SK-N-SH (cell line): ENCODE measurements at regions not wholly inside any gene's neighbourhood (a gene's known extent, or its start where the extent isn't known, plus 50 kb on each side); places are given as distances from the start of the nearest gene placed in this dataset.

Experiments
- EP300 ChIP-seq, 2 experiments: IDR thresholded peaks; 2 replicates each; pipeline versions ENCODE4 v1.4.0 to v1.6.1; 2012; ENCODE audit warnings: borderline replicate concordance in 1 of 2, low read depth in 1 of 2, low read length in 1 of 2
- EZH2phosphoT487 ChIP-seq: fragments of 200-600 bp; sonication (generic); IDR thresholded peaks from 2 replicates; pipeline ENCODE4 v1.6.1; 2017; ENCODE audit warnings: low read depth, mixed run types, mild to moderate bottlenecking, antibody characterized with exemption, moderate library complexity, borderline replicate concordance
- JUND ChIP-seq: IDR thresholded peaks from 2 replicates; pipeline ENCODE4 v1.4.0; 2012
- MEF2A ChIP-seq: IDR thresholded peaks from 2 replicates; pipeline ENCODE4 v1.4.0; 2012; ENCODE audit warnings: low read depth, borderline replicate concordance
- RAD21 ChIP-seq: IDR thresholded peaks from 2 replicates; pipeline ENCODE4 v1.6.1; 2012; ENCODE audit warnings: mild to moderate bottlenecking, low read length
- RCOR1 ChIP-seq: fragments of 150-350 bp; IDR thresholded peaks from 2 replicates; pipeline ENCODE4 v1.6.1; 2017; ENCODE audit warnings: antibody characterized with exemption, low read length
- TAF1 ChIP-seq: IDR thresholded peaks from 2 replicates; pipeline ENCODE4 v1.6.1; 2012; ENCODE audit warnings: low read depth, mild to moderate bottlenecking, low read length, moderate library complexity, borderline replicate concordance
- YY1 ChIP-seq: IDR thresholded peaks from 2 replicates; pipeline ENCODE4 v1.4.0; 2012; ENCODE audit warnings: low read depth, mild to moderate bottlenecking
- TF ChIP-seq, protein P1 (sequence below): fragments of 200-600 bp; sonication (generic); IDR thresholded peaks from 2 replicates; pipeline ENCODE4 v1.6.1; 2017; ENCODE audit warnings: antibody characterized with exemption, mild to moderate bottlenecking, moderate library complexity
- TF ChIP-seq, protein P2 (sequence below): IDR thresholded peaks from 2 replicates; pipeline ENCODE4 v1.4.0; 2012; ENCODE audit warnings: low read depth
- TF ChIP-seq, protein P3 (sequence below): IDR thresholded peaks from 2 replicates; pipeline ENCODE4 v1.4.0; 2012; ENCODE audit warnings: low read depth, borderline replicate concordance

DNA sequence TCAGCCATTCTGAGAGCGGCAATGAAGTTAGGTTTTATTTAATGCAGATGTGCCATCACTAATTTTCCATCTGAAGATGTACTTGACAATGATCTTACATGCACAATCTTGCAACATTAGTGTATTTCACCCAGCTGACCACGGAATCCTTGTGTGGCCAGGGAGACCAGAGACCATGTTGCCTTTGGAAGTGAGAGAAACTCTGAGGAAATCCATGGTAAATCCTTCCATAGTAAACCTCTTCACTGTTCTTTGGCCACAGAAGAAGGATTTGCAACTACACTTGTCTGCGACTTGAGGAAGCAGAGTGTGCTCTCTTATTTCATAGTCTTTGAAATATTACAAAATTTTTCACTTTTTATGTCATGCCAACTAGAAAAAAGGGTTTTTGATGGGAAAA lies 128.4 kb upstream of the IGSF10 start:
- TF ChIP-seq JUND (no peak), RAD21 (no peak), RCOR1 (no peak), YY1 (no peak), EP300 (IDR thresholded peaks at IDR 0.05; ENCODE audit: borderline replicate concordance in 1 of 2, low read depth in 1 of 2, low read length in 1 of 2) (no peak), TAF1 (no peak), MEF2A (no peak), EZH2phosphoT487 (no peak)
- TF ChIP-seq, protein P1, sequence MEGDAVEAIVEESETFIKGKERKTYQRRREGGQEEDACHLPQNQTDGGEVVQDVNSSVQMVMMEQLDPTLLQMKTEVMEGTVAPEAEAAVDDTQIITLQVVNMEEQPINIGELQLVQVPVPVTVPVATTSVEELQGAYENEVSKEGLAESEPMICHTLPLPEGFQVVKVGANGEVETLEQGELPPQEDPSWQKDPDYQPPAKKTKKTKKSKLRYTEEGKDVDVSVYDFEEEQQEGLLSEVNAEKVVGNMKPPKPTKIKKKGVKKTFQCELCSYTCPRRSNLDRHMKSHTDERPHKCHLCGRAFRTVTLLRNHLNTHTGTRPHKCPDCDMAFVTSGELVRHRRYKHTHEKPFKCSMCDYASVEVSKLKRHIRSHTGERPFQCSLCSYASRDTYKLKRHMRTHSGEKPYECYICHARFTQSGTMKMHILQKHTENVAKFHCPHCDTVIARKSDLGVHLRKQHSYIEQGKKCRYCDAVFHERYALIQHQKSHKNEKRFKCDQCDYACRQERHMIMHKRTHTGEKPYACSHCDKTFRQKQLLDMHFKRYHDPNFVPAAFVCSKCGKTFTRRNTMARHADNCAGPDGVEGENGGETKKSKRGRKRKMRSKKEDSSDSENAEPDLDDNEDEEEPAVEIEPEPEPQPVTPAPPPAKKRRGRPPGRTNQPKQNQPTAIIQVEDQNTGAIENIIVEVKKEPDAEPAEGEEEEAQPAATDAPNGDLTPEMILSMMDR = no peak
- TF ChIP-seq, protein P2, sequence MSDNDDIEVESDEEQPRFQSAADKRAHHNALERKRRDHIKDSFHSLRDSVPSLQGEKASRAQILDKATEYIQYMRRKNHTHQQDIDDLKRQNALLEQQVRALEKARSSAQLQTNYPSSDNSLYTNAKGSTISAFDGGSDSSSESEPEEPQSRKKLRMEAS = no peak
- TF ChIP-seq, protein P3, sequence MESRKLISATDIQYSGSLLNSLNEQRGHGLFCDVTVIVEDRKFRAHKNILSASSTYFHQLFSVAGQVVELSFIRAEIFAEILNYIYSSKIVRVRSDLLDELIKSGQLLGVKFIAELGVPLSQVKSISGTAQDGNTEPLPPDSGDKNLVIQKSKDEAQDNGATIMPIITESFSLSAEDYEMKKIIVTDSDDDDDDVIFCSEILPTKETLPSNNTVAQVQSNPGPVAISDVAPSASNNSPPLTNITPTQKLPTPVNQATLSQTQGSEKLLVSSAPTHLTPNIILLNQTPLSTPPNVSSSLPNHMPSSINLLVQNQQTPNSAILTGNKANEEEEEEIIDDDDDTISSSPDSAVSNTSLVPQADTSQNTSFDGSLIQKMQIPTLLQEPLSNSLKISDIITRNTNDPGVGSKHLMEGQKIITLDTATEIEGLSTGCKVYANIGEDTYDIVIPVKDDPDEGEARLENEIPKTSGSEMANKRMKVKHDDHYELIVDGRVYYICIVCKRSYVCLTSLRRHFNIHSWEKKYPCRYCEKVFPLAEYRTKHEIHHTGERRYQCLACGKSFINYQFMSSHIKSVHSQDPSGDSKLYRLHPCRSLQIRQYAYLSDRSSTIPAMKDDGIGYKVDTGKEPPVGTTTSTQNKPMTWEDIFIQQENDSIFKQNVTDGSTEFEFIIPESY = no peak
